Keratinocyte (primary cell): ENCODE measurements at regions not wholly inside any gene's neighbourhood (a gene's known extent, or its start where the extent isn't known, plus 50 kb on each side); places are given as distances from the start of the nearest gene placed in this dataset.
"Not testable (repeated sequence)": the region's sequence is repeated elsewhere in the genome, so short reads cannot be mapped to it uniquely, and the experiment has no call there.

ENCODE experiments used
- DNase-seq: peaks from one replicate; pipeline ENCODE4 v3.0.0-alpha.2; 2011; ENCODE audit warnings: low read depth, missing footprints, low spot score
- FAIRE-seq: peaks from 2 replicates; lab custom pipeline; 2011; peaks lifted over from hg19 to GRCh38; lab: Jason Lieb, UNC
- H2AFZ ChIP-seq: 2 replicates; pipeline ENCODE4 v1.6.0; 2012; ENCODE audit warnings: low read length, control low read depth, inconsistent platforms; ENCODE audit not compliant: control insufficient read depth
- H3K27ac ChIP-seq: 2 replicates; pipeline ENCODE4 v1.5.1; 2011; ENCODE audit warnings: low read length; ENCODE audit not compliant: control insufficient read depth, insufficient read depth
- H3K27me3 ChIP-seq: 3 replicates; pipeline ENCODE4 v1.6.0; 2011; ENCODE audit warnings: low read length; ENCODE audit not compliant: control insufficient read depth, insufficient read depth; ENCODE audit errors: extremely low read depth
- H3K36me3 ChIP-seq, 2 experiments: 2 replicates in 1 of 2; 3 replicates in 1 of 2; pipeline ENCODE4 v1.5.1; 2011; ENCODE audit warnings: low read length in 2 of 2, mild to moderate bottlenecking in 1 of 2; ENCODE audit not compliant: control insufficient read depth in 2 of 2, insufficient read depth in 2 of 2; ENCODE audit errors: extremely low read depth in 1 of 2
- H3K4me1 ChIP-seq: 3 replicates; pipeline ENCODE4 v1.5.1; 2011; ENCODE audit warnings: low read length; ENCODE audit not compliant: control insufficient read depth, insufficient read depth; ENCODE audit errors: extremely low read depth
- H3K4me2 ChIP-seq: 3 replicates; pipeline ENCODE4 v1.6.0; 2011; ENCODE audit warnings: low read depth, low read length; ENCODE audit not compliant: control insufficient read depth, insufficient read depth; ENCODE audit errors: extremely low read depth
- H3K4me3 ChIP-seq, 3 experiments: fragments of 200-600 bp in 1 of 3; sonication (generic) in 1 of 3; 2 replicates in 2 of 3; 3 replicates in 1 of 3; pipeline ENCODE4 v1.5.1; 2011 to 2016; ENCODE audit warnings: low read length in 3 of 3, mild to moderate bottlenecking in 3 of 3, control low read depth in 2 of 3, inconsistent platforms in 1 of 3, low read depth in 1 of 3, mixed read lengths in 1 of 3, mixed run types in 1 of 3, moderate library complexity in 1 of 3; ENCODE audit not compliant: control insufficient read depth in 2 of 3, insufficient read depth in 2 of 3; ENCODE audit errors: extremely low read depth in 1 of 3
- H3K79me2 ChIP-seq: 2 replicates; pipeline ENCODE4 v1.6.0; 2012; ENCODE audit warnings: low read length; ENCODE audit not compliant: control insufficient read depth, insufficient read depth
- H3K9ac ChIP-seq: 3 replicates; pipeline ENCODE4 v1.6.0; 2011; ENCODE audit warnings: low read length; ENCODE audit not compliant: control insufficient read depth, insufficient read depth; ENCODE audit errors: extremely low read depth
- H3K9me1 ChIP-seq: 3 replicates; pipeline ENCODE4 v1.6.0; 2011; ENCODE audit warnings: low read length; ENCODE audit not compliant: control insufficient read depth, insufficient read depth; ENCODE audit errors: extremely low read depth
- H3K9me3 ChIP-seq: 2 replicates; pipeline ENCODE4 v1.5.1; 2012; ENCODE audit warnings: low read depth, low read length; ENCODE audit not compliant: control insufficient read depth
- H4K20me1 ChIP-seq: 3 replicates; pipeline ENCODE4 v1.6.0; 2011; ENCODE audit warnings: low read length; ENCODE audit not compliant: control insufficient read depth, insufficient read depth; ENCODE audit errors: extremely low read depth
- CTCF ChIP-seq, 3 experiments: IDR thresholded peaks in 1 of 3; conservative IDR thresholded peaks in 1 of 3; optimal IDR thresholded peaks in 1 of 3; 2 replicates in 2 of 3; 3 replicates in 1 of 3; pipeline versions ENCODE3 to v1.5.1; 2011; ENCODE audit warnings: low read length in 3 of 3, mild to moderate bottlenecking in 3 of 3, moderate library complexity in 2 of 3, control low read depth in 1 of 3, inconsistent platforms in 1 of 3; ENCODE audit not compliant: insufficient read depth in 2 of 3; ENCODE audit errors: extremely low read depth in 1 of 3
- EZH2 ChIP-seq: IDR thresholded peaks from one replicate; pipeline ENCODE4 v1.6.1; 2012; ENCODE audit warnings: inconsistent platforms, mild to moderate bottlenecking, low read length, moderate library complexity
- dilution Hi-C: fragments of 300-500 bp; cut with MboI; formaldehyde crosslinking; loops from one replicate; pipeline ENCODE4 v1.7.0; 2020; ENCODE audit warnings: low sequenced_read_pairs; ENCODE audit not compliant: extremely low pct_ligation_motif_present

- H3K4me2 ChIP-seq: no peak overlapping the region
- no peak overlapping the region for H3K9ac ChIP-seq
- H3K27me3 ChIP-seq: no peaks in the 10 kb centered on the region
- H3K9me1 ChIP-seq: no peaks in the 10 kb centered on the region
- no peaks in the 10 kb centered on the region for H3K4me1 ChIP-seq
- H3K4me3 ChIP-seq: no peak overlapping the region
- no peaks in the 10 kb centered on the region for H3K79me2 ChIP-seq
- TF ChIP-seq EZH2: no peak
- no peak for TF ChIP-seq CTCF (optimal IDR thresholded peaks at IDR 0.05 in 1 of 3, IDR thresholded peaks at IDR 0.05 in 1 of 3, conservative IDR thresholded peaks at IDR 0.05 in 1 of 3; ENCODE audit: extremely low read depth in 1 of 3, insufficient read depth in 2 of 3, low read length in 3 of 3)
- no peaks in the 10 kb centered on the region for H4K20me1 ChIP-seq
- DNase-seq: no peak
- H2AFZ ChIP-seq: no peak overlapping the region
- dilution Hi-C loops: no loop called here
- no peaks in the 10 kb centered on the region for H3K36me3 ChIP-seq
- no peak overlapping the region for H3K27ac ChIP-seq
- H3K9me3 ChIP-seq: no peaks in the 10 kb centered on the region
- FAIRE-seq: no peak
Measured at GRCh38 chr2:8611700-8612099, 70.2 kb upstream of the ID2 start.

GRCh38 chr2:8612734-8613179 is 69.1 kb upstream of the ID2 start:
- Histone ChIP-seq H3K79me2 (no peaks in the 10 kb centered on the region), H3K36me3 (no peaks in the 10 kb centered on the region), H3K27ac (no peak overlapping the region), H3K9ac (no peak overlapping the region), H3K9me3 (no peaks in the 10 kb centered on the region), H2AFZ (no peak overlapping the region), H4K20me1 (no peaks in the 10 kb centered on the region), H3K9me1 (no peaks in the 10 kb centered on the region), H3K4me2 (no peak overlapping the region), H3K4me1 (no peaks in the 10 kb centered on the region), H3K27me3 (no peaks in the 10 kb centered on the region), H3K4me3 (no peak overlapping the region)
- FAIRE-seq (no peak), DNase-seq (no peak)
- TF ChIP-seq CTCF (optimal IDR thresholded peaks at IDR 0.05 in 1 of 3, IDR thresholded peaks at IDR 0.05 in 1 of 3, conservative IDR thresholded peaks at IDR 0.05 in 1 of 3; ENCODE audit: extremely low read depth in 1 of 3, insufficient read depth in 2 of 3, low read length in 3 of 3): no peak
- no peak for TF ChIP-seq EZH2
- dilution Hi-C loops: no loop called here

DNA sequence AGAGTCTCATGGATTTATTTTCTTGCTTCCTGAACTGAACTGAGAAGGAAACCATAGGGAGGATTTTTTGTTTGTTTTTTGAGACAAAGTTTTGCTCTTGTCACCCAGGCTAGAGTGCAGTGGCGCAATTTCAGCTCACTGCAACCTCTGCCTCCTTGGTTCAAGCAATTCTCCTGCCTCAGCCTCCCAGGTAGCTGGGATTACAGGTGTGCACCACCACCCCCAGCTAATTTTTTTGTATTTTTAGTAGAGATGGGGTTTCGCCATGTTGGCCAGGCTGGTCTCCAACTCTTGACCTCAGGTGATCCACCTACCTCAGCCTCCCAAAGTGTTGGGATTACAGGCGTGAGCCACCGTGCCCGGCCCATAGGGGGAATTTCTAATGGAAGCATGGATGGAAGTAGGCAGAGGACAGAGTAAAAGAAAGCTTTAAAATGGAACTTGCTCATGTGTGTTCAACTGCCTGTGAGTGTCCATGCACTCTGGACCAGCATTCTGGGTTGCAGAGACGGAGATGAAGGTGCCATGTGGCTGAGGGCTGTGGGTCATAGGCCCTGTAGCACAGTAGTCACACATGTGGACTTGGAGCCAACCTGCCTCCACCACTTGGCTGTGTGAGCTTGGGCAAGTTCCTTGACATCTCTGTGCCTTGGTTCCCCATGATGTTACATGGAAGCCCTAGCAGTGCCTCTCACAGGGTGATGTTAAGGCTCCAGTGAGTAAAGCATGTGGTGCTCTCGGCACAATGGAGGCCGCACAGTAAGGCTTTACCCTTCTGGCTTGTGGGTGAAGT is 68.5 kb upstream of the ID2 start:
- DNase-seq, H3K9ac ChIP-seq, H3K27me3 ChIP-seq, H3K9me1 ChIP-seq, H3K9me3 ChIP-seq, H3K4me3 ChIP-seq, H3K4me2 ChIP-seq, H4K20me1 ChIP-seq, FAIRE-seq, H2AFZ ChIP-seq, H3K27ac ChIP-seq, H3K79me2 ChIP-seq, H3K4me1 ChIP-seq, H3K36me3 ChIP-seq, dilution Hi-C loops: not testable (repeated sequence)
